ENCODE measurements at regions not wholly inside any gene's neighbourhood (a gene's known extent, or its start where the extent isn't known, plus 50 kb on each side); places are given as distances from the start of the nearest gene placed in this dataset.

DNA sequence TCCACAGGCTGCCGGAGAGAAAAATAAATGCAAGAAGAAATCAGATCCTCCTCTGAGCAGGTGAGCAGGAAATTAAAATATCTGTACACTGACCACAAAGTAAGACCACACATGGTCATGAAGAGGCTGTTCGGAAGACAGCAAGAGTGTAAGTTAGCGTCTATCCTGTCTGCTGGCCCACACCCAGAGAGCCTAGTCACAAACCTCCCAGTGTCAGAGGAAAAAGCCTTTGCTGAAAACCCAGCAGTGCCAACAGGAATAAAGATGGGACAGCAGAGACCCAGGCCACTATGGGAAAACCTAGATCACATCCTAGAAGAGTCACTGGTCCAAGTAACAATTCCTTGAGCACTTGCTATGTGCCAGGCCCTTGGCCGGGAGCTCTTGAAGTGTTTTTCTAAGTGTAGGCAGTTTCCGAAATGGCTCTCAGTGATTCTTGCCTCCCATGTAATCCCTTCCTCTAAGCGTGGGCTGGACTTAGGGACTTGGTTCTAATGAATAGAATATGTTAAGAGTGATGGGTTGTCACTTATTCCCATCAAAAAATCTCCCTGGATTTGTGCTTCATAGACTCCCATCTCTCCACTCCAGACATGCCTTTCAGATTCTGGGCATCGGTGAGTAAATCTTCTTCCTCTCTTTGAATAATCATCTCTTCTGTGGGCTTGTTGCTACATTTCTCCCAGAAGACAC, 110.9 kb upstream of the PKDCC start:
- H3K36me3 ChIP-seq = no peaks in the 10 kb centered on the region
- no peaks in the 10 kb centered on the region for H3K9me3 ChIP-seq
- no peaks in the 10 kb centered on the region for H3K27me3 ChIP-seq
- no peak overlapping the region for H3K4me3 ChIP-seq (ENCODE audit: low read depth in 1 of 2, low read length in 1 of 2)
- H3K4me1 ChIP-seq (ENCODE audit: control insufficient read depth in 1 of 2, insufficient read depth in 1 of 2, low read depth in 1 of 2, low read length in 1 of 2) = no peaks in the 10 kb centered on the region
- TF ChIP-seq, protein P1, sequence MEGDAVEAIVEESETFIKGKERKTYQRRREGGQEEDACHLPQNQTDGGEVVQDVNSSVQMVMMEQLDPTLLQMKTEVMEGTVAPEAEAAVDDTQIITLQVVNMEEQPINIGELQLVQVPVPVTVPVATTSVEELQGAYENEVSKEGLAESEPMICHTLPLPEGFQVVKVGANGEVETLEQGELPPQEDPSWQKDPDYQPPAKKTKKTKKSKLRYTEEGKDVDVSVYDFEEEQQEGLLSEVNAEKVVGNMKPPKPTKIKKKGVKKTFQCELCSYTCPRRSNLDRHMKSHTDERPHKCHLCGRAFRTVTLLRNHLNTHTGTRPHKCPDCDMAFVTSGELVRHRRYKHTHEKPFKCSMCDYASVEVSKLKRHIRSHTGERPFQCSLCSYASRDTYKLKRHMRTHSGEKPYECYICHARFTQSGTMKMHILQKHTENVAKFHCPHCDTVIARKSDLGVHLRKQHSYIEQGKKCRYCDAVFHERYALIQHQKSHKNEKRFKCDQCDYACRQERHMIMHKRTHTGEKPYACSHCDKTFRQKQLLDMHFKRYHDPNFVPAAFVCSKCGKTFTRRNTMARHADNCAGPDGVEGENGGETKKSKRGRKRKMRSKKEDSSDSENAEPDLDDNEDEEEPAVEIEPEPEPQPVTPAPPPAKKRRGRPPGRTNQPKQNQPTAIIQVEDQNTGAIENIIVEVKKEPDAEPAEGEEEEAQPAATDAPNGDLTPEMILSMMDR (IDR thresholded peaks at IDR 0.05) = no peak
- no peak overlapping the region for H3K27ac ChIP-seq

DNA sequence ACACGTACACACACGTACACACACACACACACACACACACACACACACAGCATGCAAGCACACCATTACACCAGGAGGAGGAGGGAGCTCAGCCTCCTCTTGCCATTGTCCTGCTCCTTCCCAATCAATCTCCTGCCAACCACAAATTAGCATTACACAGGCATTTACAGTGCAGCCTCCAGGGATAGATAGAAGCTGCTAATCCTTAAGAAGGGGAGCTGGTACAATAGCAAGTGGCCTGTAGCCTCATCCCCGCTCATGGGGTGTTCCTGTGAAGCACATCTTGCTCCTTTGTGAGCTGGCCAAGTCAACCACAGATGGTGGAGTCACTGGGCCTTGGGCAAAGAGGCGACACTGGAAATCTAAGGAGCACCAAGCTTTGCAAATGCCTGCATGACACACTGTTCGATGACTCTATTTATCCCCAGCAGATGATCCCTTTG, 110.3 kb upstream of the PKDCC start:
- no peaks in the 10 kb centered on the region for H3K9me3 ChIP-seq

DNA sequence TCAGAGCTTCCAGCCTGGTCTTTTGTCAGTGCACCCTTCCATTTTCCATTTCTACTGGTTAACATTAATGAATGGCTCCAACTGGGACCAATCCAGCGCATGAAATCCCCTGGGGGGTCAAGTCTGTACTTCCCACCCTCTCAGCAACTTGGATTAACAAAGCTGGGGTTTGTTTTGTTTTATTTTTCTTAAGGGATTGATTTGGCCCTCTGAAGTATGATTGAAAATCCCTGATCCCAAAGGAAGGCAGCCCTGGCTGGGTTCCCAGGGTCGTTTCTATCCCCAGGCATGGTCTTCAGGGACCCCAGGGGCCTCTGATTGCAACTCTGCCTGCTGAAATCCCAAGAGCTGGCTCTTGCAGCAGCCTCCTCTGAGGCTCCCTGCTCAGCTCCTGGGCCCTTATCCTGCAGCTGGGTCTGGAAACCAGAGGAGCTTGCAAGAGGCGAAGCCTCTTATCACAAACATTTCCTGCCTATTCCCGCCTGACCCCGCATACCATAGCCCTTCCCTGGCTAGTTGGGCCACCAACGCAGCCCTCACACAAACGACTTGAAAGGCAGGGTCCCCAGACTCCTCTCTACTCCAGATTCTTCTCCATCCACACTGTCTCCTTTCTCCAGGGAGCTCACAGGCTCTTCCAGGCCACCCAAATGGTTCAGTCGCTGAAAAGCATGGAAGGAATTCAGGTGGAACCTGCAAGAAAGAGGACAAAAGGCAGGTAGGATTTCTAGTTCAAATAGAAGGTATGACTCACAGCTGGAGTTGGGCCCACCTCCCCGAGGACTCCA, 109.7 kb upstream of the PKDCC start:
- H3K36me3 ChIP-seq = no peaks in the 10 kb centered on the region
- no peak overlapping the region for H3K27ac ChIP-seq
- TF ChIP-seq, protein P1 (IDR thresholded peaks at IDR 0.05) = no peak
- no peak overlapping the region for H3K4me3 ChIP-seq (ENCODE audit: low read depth in 1 of 2, low read length in 1 of 2)
- H3K27me3 ChIP-seq = no peaks in the 10 kb centered on the region
- H3K9me3 ChIP-seq = no peaks in the 10 kb centered on the region
- H3K4me1 ChIP-seq (ENCODE audit: control insufficient read depth in 1 of 2, insufficient read depth in 1 of 2, low read depth in 1 of 2, low read length in 1 of 2) = no peaks in the 10 kb centered on the region

More for the DNA sequence above, 110.3 kb upstream of the PKDCC start:
- Histone ChIP-seq H3K4me3 (ENCODE audit: low read depth in 1 of 2, low read length in 1 of 2) (no peak overlapping the region), H3K4me1 (ENCODE audit: control insufficient read depth in 1 of 2, insufficient read depth in 1 of 2, low read depth in 1 of 2, low read length in 1 of 2) (no peaks in the 10 kb centered on the region), H3K36me3 (no peaks in the 10 kb centered on the region), H3K27ac (no peak overlapping the region), H3K27me3 (no peaks in the 10 kb centered on the region)
- TF ChIP-seq, protein P1 (IDR thresholded peaks at IDR 0.05) = no peak

DNA sequence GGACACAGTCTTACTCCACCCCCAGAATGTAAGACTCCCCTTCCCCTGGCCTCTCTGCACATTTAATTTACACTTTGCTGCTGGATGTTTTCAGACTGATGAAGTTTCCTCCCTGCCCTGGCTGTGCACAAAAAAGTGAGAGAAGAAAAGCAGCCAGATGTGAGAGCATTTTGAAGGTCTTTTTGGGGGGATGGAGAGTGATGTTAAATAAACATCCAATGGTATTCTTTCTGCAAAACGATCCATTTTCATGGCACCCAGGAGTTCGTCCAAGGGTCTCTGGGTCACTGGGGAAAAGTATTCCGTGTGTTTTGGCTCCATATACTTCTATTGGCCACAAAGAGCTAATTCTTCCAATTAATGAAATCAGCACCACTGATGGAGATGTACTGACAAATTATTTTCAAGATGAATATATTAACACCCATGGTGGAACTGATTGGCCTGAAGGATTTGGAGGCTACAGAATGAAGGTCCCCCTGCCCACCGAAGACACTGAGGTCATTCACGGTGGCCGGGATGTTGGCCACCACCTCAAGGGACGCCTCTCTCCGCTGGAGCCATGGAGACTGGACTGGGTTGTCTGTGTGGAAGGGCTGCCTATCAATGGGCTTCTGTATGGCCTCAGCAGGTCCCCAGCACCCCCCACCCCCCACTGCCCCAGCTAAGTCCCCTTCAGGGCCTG, 107.6 kb upstream of the PKDCC start:
- Histone ChIP-seq H3K27me3 (no peaks in the 10 kb centered on the region), H3K4me3 (ENCODE audit: low read depth in 1 of 2, low read length in 1 of 2) (no peak overlapping the region), H3K4me1 (ENCODE audit: control insufficient read depth in 1 of 2, insufficient read depth in 1 of 2, low read depth in 1 of 2, low read length in 1 of 2) (no peaks in the 10 kb centered on the region), H3K36me3 (no peaks in the 10 kb centered on the region), H3K27ac (no peak overlapping the region), H3K9me3 (no peaks in the 10 kb centered on the region)
- TF ChIP-seq, protein P1 (IDR thresholded peaks at IDR 0.05) = no peak

DNA sequence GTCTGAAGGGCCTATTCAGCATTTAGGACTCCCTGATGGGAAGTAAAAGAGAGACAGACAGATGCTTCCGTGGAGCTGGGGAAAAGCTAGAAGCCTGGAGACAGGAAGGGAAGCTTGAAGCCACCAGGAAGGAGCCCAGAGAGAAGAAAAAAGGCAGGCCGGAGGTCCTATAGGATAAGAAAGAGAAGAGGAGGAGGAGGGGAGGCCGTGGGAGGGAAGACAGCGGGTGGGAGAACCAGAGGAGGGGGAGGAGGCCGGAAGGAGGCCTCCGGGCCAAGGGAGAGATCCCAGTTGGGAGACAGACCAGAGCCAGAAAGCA, 107.1 kb upstream of the PKDCC start:
- Histone ChIP-seq H3K4me3 (ENCODE audit: low read depth in 1 of 2, low read length in 1 of 2) (no peak overlapping the region), H3K4me1 (ENCODE audit: control insufficient read depth in 1 of 2, insufficient read depth in 1 of 2, low read depth in 1 of 2, low read length in 1 of 2) (no peaks in the 10 kb centered on the region), H3K9me3 (no peaks in the 10 kb centered on the region), H3K27me3 (no peaks in the 10 kb centered on the region), H3K36me3 (no peaks in the 10 kb centered on the region), H3K27ac (no peak overlapping the region)
- TF ChIP-seq, protein P1 (IDR thresholded peaks at IDR 0.05) = no peak
